GM12873 (cell line): ENCODE measurements at regions not wholly inside any gene's neighbourhood (a gene's known extent, or its start where the extent isn't known, plus 50 kb on each side); places are given as distances from the start of the nearest gene placed in this dataset.

Source experiments
- CTCF ChIP-seq: IDR thresholded peaks from 2 replicates; pipeline ENCODE4 v1.5.1; 2012; ENCODE audit warnings: low read depth, mild to moderate bottlenecking, moderate library complexity, low read length, control low read depth; ENCODE audit not compliant: insufficient read depth; ENCODE audit errors: missing control alignments

- TF ChIP-seq CTCF = no peak
These were observed 535.0 kb downstream of the TBC1D22A start for GRCh38 chr22:47297261-47298016.

- no peak for TF ChIP-seq CTCF
These were observed 534.2 kb downstream of the TBC1D22A start for GRCh38 chr22:47296405-47297260.

GRCh38 chr22:47295982-47296381 is 533.5 kb downstream of the TBC1D22A start:
- TF ChIP-seq CTCF = no peak

GRCh38 chr22:47295226-47295901 is 532.9 kb downstream of the TBC1D22A start:
- no peak for TF ChIP-seq CTCF

- TF ChIP-seq CTCF = no peak
These were observed 532.1 kb downstream of the TBC1D22A start for GRCh38 chr22:47294576-47294975.

- TF ChIP-seq CTCF = no peak
These were observed 531.7 kb downstream of the TBC1D22A start for GRCh38 chr22:47294222-47294532.

GRCh38 chr22:47293368-47294221 is 531.1 kb downstream of the TBC1D22A start:
- no peak for TF ChIP-seq CTCF
